ENCODE measurements at regions not wholly inside any gene's neighbourhood (a gene's known extent, or its start where the extent isn't known, plus 50 kb on each side); places are given as distances from the start of the nearest gene placed in this dataset.

GRCh38 chr14:39847194-39847593 lies 415.0 kb upstream of the FBXO33 start:
- H3K4me3 Mint-ChIP-seq = no peak overlapping the region

DNA sequence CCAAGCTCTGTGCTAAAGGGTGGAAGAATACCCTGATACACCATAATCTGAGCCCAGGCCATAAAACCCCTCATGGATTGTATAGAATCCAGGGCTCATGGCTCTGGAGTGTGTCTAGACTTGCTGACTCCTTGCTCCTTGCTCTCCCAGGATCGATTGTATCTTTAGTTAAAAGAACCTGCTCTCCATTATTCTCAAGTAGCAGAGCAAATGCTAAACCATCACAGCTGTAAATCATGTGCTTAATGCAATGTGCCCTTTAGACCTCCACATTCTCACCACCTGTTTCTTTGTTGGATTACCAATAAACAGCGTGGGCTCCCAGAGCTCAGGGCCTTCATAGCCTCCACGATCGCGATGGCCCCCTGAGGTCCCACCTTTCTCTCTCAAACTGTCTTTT lies 411.6 kb upstream of the FBXO33 start:
- CTCF ChIA-PET = no interaction called here
- no peaks in the 10 kb centered on the region for H3K4me1 Mint-ChIP-seq
- H3K36me3 ChIP-seq (ENCODE audit: control insufficient read depth in 2 of 2, extremely low read depth in 1 of 2, insufficient read depth in 1 of 2, low read length in 1 of 2) = no peaks in the 10 kb centered on the region
- ATAC-seq (replicated peaks in 1 of 4) (no peak), DNase-seq (no peak)
- POLR2A ChIA-PET = no interaction called here
- H3K27me3 ChIP-seq (replicated peaks in 1 of 2; ENCODE audit: control insufficient read depth in 2 of 2, extremely low read depth in 1 of 2, insufficient read depth in 2 of 2, low read length in 1 of 2) = no peaks in the 10 kb centered on the region
- no peak overlapping the region for H3K27ac ChIP-seq (ENCODE audit: low read length)
- H3K4me3 Mint-ChIP-seq = no peak overlapping the region
- no peaks in the 10 kb centered on the region for H3K4me1 ChIP-seq (ENCODE audit: control insufficient read depth in 1 of 2, extremely low read depth in 1 of 2, insufficient read depth in 2 of 2, low read length in 2 of 2)
- H3K9me3 ChIP-seq = no peaks in the 10 kb centered on the region
- 88% methylated on average over 1 of the region's 5 CpGs for WGBS (ENCODE audit: insufficient coverage)
- no peak overlapping the region for H3K27ac Mint-ChIP-seq
- H3K27me3 Mint-ChIP-seq = no peaks in the 10 kb centered on the region
- peaks cover 0 to 7% (median 4%) of the 10 kb centered on the region in 3 donors for H3K9me3 Mint-ChIP-seq
- H3K36me3 Mint-ChIP-seq = no peaks in the 10 kb centered on the region
- H3K4me3 ChIP-seq (ENCODE audit: control insufficient read depth in 1 of 2, extremely low read depth in 1 of 2, low read length in 1 of 2) = no peak overlapping the region

More at GRCh38 chr14:39847194-39847593, 415.0 kb upstream of the FBXO33 start:
- DNase-seq (no peak), ATAC-seq (replicated peaks in 1 of 4) (no peak)
- CTCF ChIA-PET = interaction anchor here in 1 of 2 donors (0.6 kb wide), 1 partner anchor 584 kb away, joined by 3 read pairs; no protein-coding TSS in a partner anchor
- Mint-ChIP-seq H3K27ac (no peak overlapping the region), H3K27me3 (no peaks in the 10 kb centered on the region), H3K36me3 (no peaks in the 10 kb centered on the region), H3K9me3 (peaks cover 0 to 5% (median 4%) of the 10 kb centered on the region in 3 donors), H3K4me1 (no peaks in the 10 kb centered on the region)
- Histone ChIP-seq H3K27ac (ENCODE audit: low read length) (no peak overlapping the region), H3K9me3 (no peaks in the 10 kb centered on the region), H3K4me3 (ENCODE audit: control insufficient read depth in 1 of 2, extremely low read depth in 1 of 2, low read length in 1 of 2) (no peak overlapping the region), H3K36me3 (ENCODE audit: control insufficient read depth in 2 of 2, extremely low read depth in 1 of 2, insufficient read depth in 1 of 2, low read length in 1 of 2) (no peaks in the 10 kb centered on the region), H3K4me1 (ENCODE audit: control insufficient read depth in 1 of 2, extremely low read depth in 1 of 2, insufficient read depth in 2 of 2, low read length in 2 of 2) (no peaks in the 10 kb centered on the region), H3K27me3 (replicated peaks in 1 of 2; ENCODE audit: control insufficient read depth in 2 of 2, extremely low read depth in 1 of 2, insufficient read depth in 2 of 2, low read length in 1 of 2) (no peaks in the 10 kb centered on the region)
- POLR2A ChIA-PET = no interaction called here

DNA sequence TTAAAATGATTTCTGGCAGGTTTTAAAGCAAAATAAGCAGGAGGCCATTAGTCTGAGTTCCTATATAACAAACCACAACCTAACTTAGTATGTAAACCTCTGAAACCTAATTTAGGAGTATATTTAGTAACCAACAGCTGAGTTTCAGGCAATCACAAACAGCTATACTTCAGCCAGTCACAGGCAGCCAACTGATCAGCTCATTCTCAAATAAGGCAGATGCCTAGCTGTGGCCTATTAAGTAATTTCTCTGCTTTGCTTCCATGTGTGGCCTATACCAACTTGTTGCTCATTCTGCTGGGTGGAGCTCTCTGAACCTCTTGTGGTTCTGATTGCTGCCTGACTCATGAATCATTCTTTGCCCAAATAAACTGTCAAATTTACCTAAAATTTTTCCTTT lies 408.9 kb upstream of the FBXO33 start:
- H3K4me3 ChIP-seq (ENCODE audit: control insufficient read depth in 1 of 2, extremely low read depth in 1 of 2, low read length in 1 of 2) = no peak overlapping the region
- no peak overlapping the region for H3K4me3 Mint-ChIP-seq
- no peaks in the 10 kb centered on the region for H3K36me3 ChIP-seq (ENCODE audit: control insufficient read depth in 2 of 2, extremely low read depth in 1 of 2, insufficient read depth in 1 of 2, low read length in 1 of 2)
- DNase-seq (no peak), ATAC-seq (replicated peaks in 1 of 4) (no peak)
- H3K9me3 ChIP-seq = no peaks in the 10 kb centered on the region
- no peaks in the 10 kb centered on the region for H3K27me3 Mint-ChIP-seq
- no peaks in the 10 kb centered on the region for H3K4me1 ChIP-seq (ENCODE audit: control insufficient read depth in 1 of 2, extremely low read depth in 1 of 2, insufficient read depth in 2 of 2, low read length in 2 of 2)
- H3K36me3 Mint-ChIP-seq = no peaks in the 10 kb centered on the region
- CTCF ChIA-PET = no interaction called here
- no peak overlapping the region for H3K27ac Mint-ChIP-seq
- no peaks in the 10 kb centered on the region for H3K4me1 Mint-ChIP-seq
- H3K27ac ChIP-seq (ENCODE audit: low read length) = no peak overlapping the region
- H3K9me3 Mint-ChIP-seq = peaks cover 0 to 11% (median 8%) of the 10 kb centered on the region in 3 donors
- POLR2A ChIA-PET = no interaction called here
- H3K27me3 ChIP-seq (replicated peaks in 1 of 2; ENCODE audit: control insufficient read depth in 2 of 2, extremely low read depth in 1 of 2, insufficient read depth in 2 of 2, low read length in 1 of 2) = no peaks in the 10 kb centered on the region

DNA sequence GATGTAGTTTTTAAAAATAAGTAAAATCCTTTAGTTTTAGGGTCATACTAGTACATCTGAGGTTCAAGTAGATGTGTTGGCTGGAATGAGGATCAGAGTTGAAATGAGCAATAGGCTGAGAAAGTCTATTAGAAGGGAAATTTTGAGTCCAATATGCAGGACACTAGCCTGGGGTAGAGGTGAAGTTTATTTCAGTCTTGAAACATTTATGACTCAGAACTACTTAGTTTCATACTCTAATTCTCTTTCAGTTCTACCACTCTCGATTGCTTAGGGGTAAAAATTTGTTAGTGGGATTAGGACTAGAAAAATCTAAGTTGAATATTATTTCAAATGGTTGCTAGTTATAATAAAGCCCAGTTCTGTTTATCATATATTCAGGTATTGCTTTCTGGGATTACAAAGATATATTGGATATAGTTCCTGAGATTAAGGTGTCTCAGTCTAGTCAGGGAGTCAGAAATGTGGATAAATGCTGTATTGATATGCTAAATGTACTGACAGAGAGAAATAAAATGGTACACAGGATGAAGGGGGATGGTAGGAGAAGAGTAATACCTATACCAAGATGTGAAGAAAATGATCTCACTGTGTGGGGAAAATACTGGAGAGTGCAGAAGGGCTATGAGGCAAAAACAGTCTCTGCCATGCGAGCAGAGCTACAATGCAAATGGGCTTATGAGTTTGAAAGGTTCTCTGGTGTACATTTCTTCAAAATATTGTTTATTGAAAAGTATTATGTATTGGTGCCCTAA lies 395.8 kb upstream of the FBXO33 start:
- Mint-ChIP-seq H3K27ac (no peak overlapping the region), H3K4me3 (no peak overlapping the region), H3K27me3 (no peaks in the 10 kb centered on the region), H3K4me1 (no peaks in the 10 kb centered on the region), H3K9me3 (peaks cover 2 to 7% (median 3%) of the 10 kb centered on the region in 3 donors), H3K36me3 (no peaks in the 10 kb centered on the region)
- no peaks in the 10 kb centered on the region for H3K36me3 ChIP-seq (ENCODE audit: control insufficient read depth in 2 of 2, extremely low read depth in 1 of 2, insufficient read depth in 1 of 2, low read length in 1 of 2)
- ATAC-seq (replicated peaks in 1 of 4) = no peak
- no peak overlapping the region for H3K4me3 ChIP-seq (ENCODE audit: control insufficient read depth in 1 of 2, extremely low read depth in 1 of 2, low read length in 1 of 2)
- H3K27ac ChIP-seq (ENCODE audit: low read length) = no peak overlapping the region
- POLR2A ChIA-PET = no interaction called here
- no peaks in the 10 kb centered on the region for H3K27me3 ChIP-seq (replicated peaks in 1 of 2; ENCODE audit: control insufficient read depth in 2 of 2, extremely low read depth in 1 of 2, insufficient read depth in 2 of 2, low read length in 1 of 2)
- H3K4me1 ChIP-seq (ENCODE audit: control insufficient read depth in 1 of 2, extremely low read depth in 1 of 2, insufficient read depth in 2 of 2, low read length in 2 of 2) = no peaks in the 10 kb centered on the region
- no peaks in the 10 kb centered on the region for H3K9me3 ChIP-seq
- WGBS (ENCODE audit: insufficient coverage) = no CpG with 5 or more reads among the region's 2 CpGs
- CTCF ChIA-PET = no interaction called here
- DNase-seq = no peak

- H3K27me3 Mint-ChIP-seq = no peaks in the 10 kb centered on the region
- POLR2A ChIA-PET = no interaction called here
- H3K36me3 Mint-ChIP-seq = no peaks in the 10 kb centered on the region
- Histone ChIP-seq H3K4me3 (ENCODE audit: control insufficient read depth in 1 of 2, extremely low read depth in 1 of 2, low read length in 1 of 2) (no peak overlapping the region), H3K27me3 (replicated peaks in 1 of 2; ENCODE audit: control insufficient read depth in 2 of 2, extremely low read depth in 1 of 2, insufficient read depth in 2 of 2, low read length in 1 of 2) (no peaks in the 10 kb centered on the region), H3K27ac (ENCODE audit: low read length) (no peak overlapping the region), H3K36me3 (ENCODE audit: control insufficient read depth in 2 of 2, extremely low read depth in 1 of 2, insufficient read depth in 1 of 2, low read length in 1 of 2) (no peaks in the 10 kb centered on the region), H3K4me1 (ENCODE audit: control insufficient read depth in 1 of 2, extremely low read depth in 1 of 2, insufficient read depth in 2 of 2, low read length in 2 of 2) (no peaks in the 10 kb centered on the region), H3K9me3 (no peaks in the 10 kb centered on the region)
- no peaks in the 10 kb centered on the region for H3K4me1 Mint-ChIP-seq
- DNase-seq = no peak
- CTCF ChIA-PET = no interaction called here
- no CpG with 5 or more reads among the region's 3 CpGs for WGBS (ENCODE audit: insufficient coverage)
- H3K9me3 Mint-ChIP-seq = no peaks in the 10 kb centered on the region
- no peak overlapping the region for H3K27ac Mint-ChIP-seq
- no peak for ATAC-seq (replicated peaks in 1 of 4)
- no peak overlapping the region for H3K4me3 Mint-ChIP-seq
Observed at GRCh38 chr14:39812532-39813320, 380.5 kb upstream of the FBXO33 start.

GRCh38 chr14:39807271-39807670 lies 375.0 kb upstream of the FBXO33 start:
- Histone ChIP-seq H3K4me1 (ENCODE audit: control insufficient read depth in 1 of 2, extremely low read depth in 1 of 2, insufficient read depth in 2 of 2, low read length in 2 of 2) (no peaks in the 10 kb centered on the region), H3K27ac (ENCODE audit: low read length) (no peak overlapping the region), H3K4me3 (ENCODE audit: control insufficient read depth in 1 of 2, extremely low read depth in 1 of 2, low read length in 1 of 2) (no peak overlapping the region), H3K27me3 (replicated peaks in 1 of 2; ENCODE audit: control insufficient read depth in 2 of 2, extremely low read depth in 1 of 2, insufficient read depth in 2 of 2, low read length in 1 of 2) (no peaks in the 10 kb centered on the region), H3K36me3 (ENCODE audit: control insufficient read depth in 2 of 2, extremely low read depth in 1 of 2, insufficient read depth in 1 of 2, low read length in 1 of 2) (no peaks in the 10 kb centered on the region), H3K9me3 (no peaks in the 10 kb centered on the region)
- POLR2A ChIA-PET = interaction anchor here in 1 of 2 donors (0.6 kb wide), 1 partner anchor 511 kb away, joined by 3 read pairs; no protein-coding TSS in a partner anchor
- H3K4me1 Mint-ChIP-seq = no peaks in the 10 kb centered on the region
- CTCF ChIA-PET = no interaction called here
- H3K27me3 Mint-ChIP-seq = no peaks in the 10 kb centered on the region
- ATAC-seq (replicated peaks in 1 of 4) = no peak
- H3K4me3 Mint-ChIP-seq = no peak overlapping the region
- no peak for DNase-seq
- H3K9me3 Mint-ChIP-seq = no peaks in the 10 kb centered on the region
- WGBS (ENCODE audit: insufficient coverage) = 83% methylated on average over 2 of the region's 3 CpGs
- no peaks in the 10 kb centered on the region for H3K36me3 Mint-ChIP-seq
- no peak overlapping the region for H3K27ac Mint-ChIP-seq
